Mesothelial cell of epicardium (in vitro differentiated cells): ENCODE measurements at regions not wholly inside any gene's neighbourhood (a gene's known extent, or its start where the extent isn't known, plus 50 kb on each side); places are given as distances from the start of the nearest gene placed in this dataset.

Experiments used
- DNase-seq, 2 experiments: peaks; one replicate each; pipeline ENCODE4 v3.0.0; 2021; ENCODE audit warnings: low spot score in 2 of 2; ENCODE audit not compliant: unreplicated experiment in 2 of 2
- H3K27ac Mint-ChIP-seq: 2 replicates; pipeline ENCODE4 v1.8.0; 2021; ENCODE audit warnings: mixed read lengths
- H3K27me3 Mint-ChIP-seq: 2 replicates; pipeline ENCODE4 v1.8.0; 2021; ENCODE audit warnings: low read depth, mixed read lengths
- H3K36me3 Mint-ChIP-seq: 2 replicates; pipeline ENCODE4 v1.8.0; 2021; ENCODE audit warnings: mixed read lengths
- H3K4me1 Mint-ChIP-seq: 2 replicates; pipeline ENCODE4 v1.8.0; 2021; ENCODE audit warnings: mixed read lengths
- H3K4me3 Mint-ChIP-seq: 2 replicates; pipeline ENCODE4 v1.8.0; 2021; ENCODE audit warnings: mild to moderate bottlenecking, moderate library complexity, mixed read lengths
- H3K9me3 Mint-ChIP-seq: 2 replicates; pipeline ENCODE4 v1.8.0; 2021; ENCODE audit warnings: mixed read lengths
- TF ChIP-seq, protein P1 (sequence below): fragments of 200-600 bp; sonication (generic); IDR thresholded peaks from one replicate; pipeline ENCODE4 v1.5.0; 2021; ENCODE audit warnings: antibody characterized with exemption; ENCODE audit not compliant: unreplicated experiment

- Mint-ChIP-seq H3K36me3 (no peaks in the 10 kb centered on the region), H3K4me3 (no peak overlapping the region), H3K9me3 (peaks cover 6% of the 10 kb centered on the region), H3K4me1 (peaks cover 23% of the 10 kb centered on the region), H3K27me3 (no peaks in the 10 kb centered on the region), H3K27ac (no peak overlapping the region)
- DNase-seq, result no peak
- TF ChIP-seq, protein P1, sequence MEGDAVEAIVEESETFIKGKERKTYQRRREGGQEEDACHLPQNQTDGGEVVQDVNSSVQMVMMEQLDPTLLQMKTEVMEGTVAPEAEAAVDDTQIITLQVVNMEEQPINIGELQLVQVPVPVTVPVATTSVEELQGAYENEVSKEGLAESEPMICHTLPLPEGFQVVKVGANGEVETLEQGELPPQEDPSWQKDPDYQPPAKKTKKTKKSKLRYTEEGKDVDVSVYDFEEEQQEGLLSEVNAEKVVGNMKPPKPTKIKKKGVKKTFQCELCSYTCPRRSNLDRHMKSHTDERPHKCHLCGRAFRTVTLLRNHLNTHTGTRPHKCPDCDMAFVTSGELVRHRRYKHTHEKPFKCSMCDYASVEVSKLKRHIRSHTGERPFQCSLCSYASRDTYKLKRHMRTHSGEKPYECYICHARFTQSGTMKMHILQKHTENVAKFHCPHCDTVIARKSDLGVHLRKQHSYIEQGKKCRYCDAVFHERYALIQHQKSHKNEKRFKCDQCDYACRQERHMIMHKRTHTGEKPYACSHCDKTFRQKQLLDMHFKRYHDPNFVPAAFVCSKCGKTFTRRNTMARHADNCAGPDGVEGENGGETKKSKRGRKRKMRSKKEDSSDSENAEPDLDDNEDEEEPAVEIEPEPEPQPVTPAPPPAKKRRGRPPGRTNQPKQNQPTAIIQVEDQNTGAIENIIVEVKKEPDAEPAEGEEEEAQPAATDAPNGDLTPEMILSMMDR, result no peak
These were observed 303.6 kb downstream of the FGFR2 start for GRCh38 chr10:121294630-121295029.

GRCh38 chr10:121296378-121296777 is 301.9 kb downstream of the FGFR2 start:
- DNase-seq, result no peak
- H3K27me3 Mint-ChIP-seq, result no peaks in the 10 kb centered on the region
- no peak overlapping the region for H3K27ac Mint-ChIP-seq
- H3K4me3 Mint-ChIP-seq, result no peak overlapping the region
- H3K36me3 Mint-ChIP-seq, result no peaks in the 10 kb centered on the region
- peaks cover 23% of the 10 kb centered on the region for H3K4me1 Mint-ChIP-seq
- TF ChIP-seq, protein P1, result no peak
- H3K9me3 Mint-ChIP-seq, result peaks cover 6% of the 10 kb centered on the region

DNA sequence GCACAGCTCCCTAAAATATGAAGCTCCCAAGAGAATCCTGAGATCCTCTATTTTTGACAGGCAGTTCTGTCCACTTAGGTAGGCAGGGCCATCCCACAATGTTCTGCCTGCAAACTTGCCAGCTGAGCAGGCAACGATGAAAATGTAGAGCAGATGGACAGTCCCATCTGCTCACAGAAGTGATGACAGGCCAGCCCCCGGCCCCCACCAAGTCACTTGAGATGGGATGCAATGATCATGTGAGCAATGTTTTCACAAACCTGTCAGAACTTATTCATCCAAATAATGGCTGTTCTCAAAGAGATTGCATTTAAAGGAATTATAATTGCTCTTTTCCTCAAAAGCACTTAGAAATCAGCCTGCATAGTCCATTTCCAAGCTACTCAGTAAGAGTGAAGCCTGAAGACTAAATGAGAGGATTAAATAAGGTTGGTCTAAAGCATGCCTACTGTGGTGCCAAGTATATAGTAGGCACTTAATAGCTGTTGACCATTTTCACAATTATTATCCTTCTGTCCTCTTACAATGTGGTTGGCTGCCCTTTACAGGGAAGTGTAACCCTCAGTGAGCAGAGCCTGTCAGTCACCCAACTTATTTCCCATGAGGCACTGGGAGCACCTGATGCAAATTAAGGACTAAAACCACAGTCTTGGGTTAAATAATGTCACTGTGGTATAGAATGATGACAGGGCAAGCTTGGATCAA is 301.2 kb downstream of the FGFR2 start:
- H3K27me3 Mint-ChIP-seq, result no peaks in the 10 kb centered on the region
- TF ChIP-seq, protein P1, result no peak
- peaks cover 6% of the 10 kb centered on the region for H3K9me3 Mint-ChIP-seq
- no peak overlapping the region for H3K27ac Mint-ChIP-seq
- no peak overlapping the region for H3K4me3 Mint-ChIP-seq
- no peak for DNase-seq
- H3K36me3 Mint-ChIP-seq, result no peaks in the 10 kb centered on the region
- peaks cover 19% of the 10 kb centered on the region for H3K4me1 Mint-ChIP-seq

DNA sequence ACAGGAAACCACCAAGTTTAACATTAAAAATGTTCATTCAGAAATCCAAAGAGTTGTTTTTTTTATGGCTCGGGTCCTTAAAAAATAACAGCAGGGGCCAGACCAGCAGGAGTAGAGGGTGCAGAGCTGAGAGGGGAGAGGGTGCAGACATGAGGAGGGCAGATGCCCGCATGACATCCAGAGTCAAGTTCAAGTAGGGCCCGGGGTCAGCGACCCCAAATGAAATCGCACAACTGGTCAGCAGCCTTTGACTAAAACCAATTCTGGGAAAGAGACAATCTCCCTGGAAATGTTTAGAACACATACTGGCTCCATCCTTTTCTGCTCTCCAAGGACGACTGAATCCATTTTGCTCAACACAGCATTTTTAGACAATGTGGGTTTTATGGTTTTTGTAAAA is 297.5 kb downstream of the FGFR2 start:
- Mint-ChIP-seq H3K36me3 (no peaks in the 10 kb centered on the region), H3K4me1 (peaks cover 24% of the 10 kb centered on the region), H3K9me3 (peaks cover 6% of the 10 kb centered on the region), H3K27ac (no peak overlapping the region), H3K4me3 (no peak overlapping the region), H3K27me3 (no peaks in the 10 kb centered on the region)
- no peak for DNase-seq
- TF ChIP-seq, protein P1, result no peak

- no peak overlapping the region for H3K4me3 Mint-ChIP-seq
- no peaks in the 10 kb centered on the region for H3K27me3 Mint-ChIP-seq
- no peaks in the 10 kb centered on the region for H3K36me3 Mint-ChIP-seq
- H3K9me3 Mint-ChIP-seq, result peaks cover 12% of the 10 kb centered on the region
- peak overlapping the region; percentile 13 for H3K27ac Mint-ChIP-seq
- TF ChIP-seq, protein P1, result no peak
- H3K4me1 Mint-ChIP-seq, result peaks cover 20% of the 10 kb centered on the region
- DNase-seq, result no peak
These were observed 295.6 kb downstream of the FGFR2 start for GRCh38 chr10:121302541-121303180.
